NCI-H146 (cell line): ENCODE measurements at regions not wholly inside any gene's neighbourhood (a gene's known extent, or its start where the extent isn't known, plus 50 kb on each side); places are given as distances from the start of the nearest gene placed in this dataset.

ENCODE experiments used
- DNase-seq: peaks from one replicate; lab custom pipeline; 2025; lab: John Stamatoyannopoulos, UW

DNA sequence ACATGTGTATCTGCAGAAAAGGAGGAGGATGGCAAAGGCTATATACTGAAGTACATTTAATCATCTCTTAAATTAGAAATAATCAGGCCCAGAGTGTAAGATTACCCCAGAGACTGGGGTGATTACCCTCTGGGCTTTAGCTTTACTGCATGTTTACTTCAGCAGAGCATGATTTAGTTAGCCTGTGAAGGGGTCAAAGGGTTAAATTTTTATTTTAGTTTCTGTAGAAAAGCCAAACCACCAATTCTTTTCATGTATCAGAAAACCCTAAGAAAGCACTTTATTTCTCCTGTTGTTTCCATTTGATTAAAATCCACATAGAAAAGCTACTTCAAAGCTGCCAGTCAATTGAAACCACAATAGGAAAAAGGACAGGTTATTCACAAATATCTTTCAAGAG lies 101.5 kb upstream of the LSM8 start:
- DNase-seq, result no peak

DNA sequence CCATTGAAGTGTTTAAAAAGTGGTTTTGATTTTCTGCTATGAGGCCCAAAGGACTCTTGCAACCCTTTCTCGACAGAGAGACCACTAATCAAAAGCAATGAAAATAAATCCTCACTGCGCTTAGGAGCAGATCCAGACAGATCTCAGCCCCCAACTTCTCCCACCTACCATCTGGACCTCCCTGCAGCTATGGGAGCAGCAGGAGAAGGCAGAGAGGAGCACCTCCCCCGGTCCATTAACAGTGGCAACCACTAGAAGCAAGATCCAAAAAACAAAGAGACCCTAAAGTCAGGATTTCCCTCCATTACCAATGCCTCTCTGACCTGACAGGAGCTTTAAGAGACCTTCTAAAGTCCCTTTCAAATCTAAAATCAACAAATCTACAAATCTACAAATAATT lies 99.0 kb upstream of the LSM8 start:
- no peak for DNase-seq

DNA sequence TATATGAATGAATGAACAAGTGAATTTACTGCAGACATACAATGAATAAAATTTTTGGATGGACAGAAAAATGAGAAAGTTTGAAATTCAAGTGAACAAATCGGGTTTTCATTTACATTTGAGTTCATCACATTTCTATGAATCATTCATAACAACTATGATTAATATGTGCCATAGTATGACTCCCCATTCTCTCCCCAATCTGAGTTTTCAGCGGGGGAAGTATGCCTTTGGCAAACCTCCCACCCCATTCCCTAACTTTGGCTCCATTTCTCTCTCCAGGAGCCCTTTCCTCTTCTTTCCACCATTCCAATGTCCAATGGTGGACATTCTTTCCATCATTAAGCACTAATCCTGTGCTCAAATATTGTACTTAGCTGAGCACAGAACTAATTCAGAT lies 96.8 kb upstream of the LSM8 start:
- DNase-seq, result no peak

- no peak for DNase-seq
Observed at GRCh38 chr7:118094044-118094443, 89.9 kb upstream of the LSM8 start.

GRCh38 chr7:118104812-118105441 lies 79.0 kb upstream of the LSM8 start:
- DNase-seq, result peak; percentile 0

DNA sequence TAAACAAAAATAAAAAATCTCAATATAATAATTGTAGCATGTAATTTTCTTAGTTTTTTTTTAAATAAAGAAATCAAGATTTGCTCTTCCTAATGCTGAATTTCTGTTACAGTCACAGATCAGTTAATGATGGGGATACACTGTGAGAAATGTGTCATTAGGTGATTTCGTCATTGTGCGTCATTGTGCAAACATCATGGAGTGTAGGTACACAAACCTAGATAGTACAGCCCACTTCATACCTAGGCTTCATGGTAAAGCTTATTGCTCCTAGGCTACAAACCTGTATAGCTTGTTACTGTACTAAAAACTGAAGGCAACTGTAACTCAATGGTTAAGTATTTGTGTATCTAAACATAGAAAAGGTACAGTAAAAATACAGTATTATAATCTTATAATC lies 74.4 kb upstream of the LSM8 start:
- DNase-seq, result peak; percentile 1

DNA sequence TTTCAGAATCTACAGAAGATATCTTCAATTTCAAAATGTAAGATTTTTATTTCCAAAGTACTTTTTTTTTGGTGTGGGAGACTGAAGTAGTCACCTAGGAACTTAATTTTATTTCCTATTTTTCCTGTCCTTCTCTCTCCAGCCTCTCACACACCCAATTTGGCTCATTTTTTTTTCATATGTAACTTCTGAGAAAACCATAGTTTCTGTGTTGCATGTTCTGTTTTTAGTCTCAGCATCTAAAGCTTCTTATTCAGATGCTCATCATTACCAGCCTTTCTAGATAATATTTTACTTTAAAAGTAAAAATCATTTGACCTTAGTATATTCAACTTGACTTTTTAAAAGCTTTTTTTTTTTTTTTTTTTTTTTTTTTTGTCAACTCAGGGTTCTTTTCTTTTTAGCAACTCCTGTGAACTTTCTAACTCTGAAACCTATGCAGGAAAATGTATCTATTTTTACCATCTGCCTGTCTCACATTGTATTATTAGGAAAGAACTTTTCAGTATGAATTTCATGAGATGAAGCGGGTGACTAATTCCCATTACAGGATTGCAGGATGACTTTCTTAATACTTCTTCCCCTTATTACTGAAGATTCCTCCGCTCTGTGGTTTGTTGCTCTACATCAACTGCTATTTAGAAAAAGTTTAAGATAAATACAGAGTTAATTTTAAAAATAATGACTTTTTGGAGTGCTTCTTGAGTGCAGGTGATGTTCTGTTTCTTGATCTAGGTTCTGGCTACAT lies 73.6 kb upstream of the LSM8 start:
- DNase-seq, result no peak

GRCh38 chr7:118111347-118111746 lies 72.6 kb upstream of the LSM8 start:
- no peak for DNase-seq

DNA sequence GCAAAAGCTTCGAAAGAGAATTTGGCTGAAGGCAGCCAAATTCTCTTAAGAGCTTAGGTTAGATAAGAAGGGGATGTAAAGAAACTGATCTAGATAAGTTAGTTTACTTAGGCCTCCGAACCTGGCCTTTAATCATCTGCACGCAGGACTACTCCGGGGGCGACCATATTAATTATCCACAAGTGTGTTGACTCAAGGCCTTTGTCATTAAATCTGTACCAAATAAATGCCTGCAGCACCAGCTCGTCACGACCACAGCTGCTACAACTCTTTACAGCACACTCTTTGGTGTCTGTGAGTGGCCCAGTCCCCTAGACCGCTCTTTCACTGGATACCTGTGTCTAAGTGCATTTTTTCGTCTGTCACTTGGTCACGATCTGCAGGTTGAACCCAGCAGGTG lies 69.8 kb upstream of the LSM8 start:
- DNase-seq, result no peak

GRCh38 chr7:118129041-118129795 lies 54.7 kb upstream of the LSM8 start:
- no peak for DNase-seq

DNA sequence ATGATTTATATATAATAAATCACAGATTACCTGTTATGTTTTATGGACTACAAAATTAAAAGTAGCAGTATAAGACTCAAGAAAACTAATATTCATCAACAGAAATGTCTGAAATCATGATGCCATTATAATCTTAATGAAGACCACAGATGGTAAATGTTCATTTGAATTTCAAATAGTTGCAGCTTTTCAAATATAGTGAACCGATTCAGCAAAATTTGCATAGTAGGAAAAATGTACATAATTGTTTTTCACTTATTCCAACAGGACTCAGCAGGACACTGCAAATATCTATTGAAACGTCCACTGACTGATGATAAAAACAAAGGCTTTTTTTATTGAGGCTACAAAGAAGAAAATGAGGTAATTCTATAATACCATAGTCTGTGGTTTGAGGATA lies 51.2 kb upstream of the LSM8 start:
- DNase-seq, result no peak
